ENCODE measurements at regions not wholly inside any gene's neighbourhood (a gene's known extent, or its start where the extent isn't known, plus 50 kb on each side); places are given as distances from the start of the nearest gene placed in this dataset.

GRCh38 chr1:178612261-178612660 lies 99.4 kb downstream of the TEX35 start:
- Mint-ChIP-seq H3K27me3 (ENCODE audit: insufficient read depth, unreplicated experiment) (no peaks in the 10 kb centered on the region), H3K4me1 (ENCODE audit: insufficient read depth, unreplicated experiment) (peaks cover 30% of the 10 kb centered on the region), H3K36me3 (ENCODE audit: insufficient read depth, unreplicated experiment) (peaks cover 7% of the 10 kb centered on the region), H3K4me3 (ENCODE audit: unreplicated experiment) (no peak overlapping the region), H3K27ac (ENCODE audit: low read depth, unreplicated experiment) (peak overlapping the region; percentile 75), H3K9me3 (ENCODE audit: unreplicated experiment) (no peaks in the 10 kb centered on the region)
- TF ChIP-seq CTCF (IDR thresholded peaks at IDR 0.05; ENCODE audit: unreplicated experiment), result no peak
- ChIA-PET CTCF (interaction anchor here (0.6 to 1.9 kb wide), 7 partner anchors 10 to 901 kb away, joined by 3 to 8 read pairs (median 4); no protein-coding TSS in a partner anchor), POLR2A (interaction anchor here (0.6 to 4.2 kb wide), 6 partner anchors 11 to 141 kb away, joined by 3 to 17 read pairs (median 6); no protein-coding TSS in a partner anchor)
- no TSS peak for BruUV-seq (replicated peaks)
- intact Hi-C loops (cut with micrococcal nuclease), result no loop called here
- no peak for DNase-seq (ENCODE audit: unreplicated experiment)

GRCh38 chr1:178613271-178613945 lies 100.5 kb downstream of the TEX35 start:
- no peak overlapping the region for H3K27ac Mint-ChIP-seq (ENCODE audit: low read depth, unreplicated experiment)
- H3K4me1 Mint-ChIP-seq (ENCODE audit: insufficient read depth, unreplicated experiment), result peaks cover 29% of the 10 kb centered on the region
- intact Hi-C loops (cut with micrococcal nuclease), result no loop called here
- no peaks in the 10 kb centered on the region for H3K9me3 Mint-ChIP-seq (ENCODE audit: unreplicated experiment)
- no peak for DNase-seq (ENCODE audit: unreplicated experiment)
- POLR2A ChIA-PET, result interaction anchor here (4.2 kb wide), 1 partner anchor 114 kb away, joined by 17 read pairs; no protein-coding TSS in a partner anchor
- no TSS peak for BruUV-seq (replicated peaks)
- H3K27me3 Mint-ChIP-seq (ENCODE audit: insufficient read depth, unreplicated experiment), result no peaks in the 10 kb centered on the region
- TF ChIP-seq CTCF (IDR thresholded peaks at IDR 0.05; ENCODE audit: unreplicated experiment), result no peak
- CTCF ChIA-PET, result interaction anchor here (0.6 to 2.0 kb wide), 7 partner anchors 9 to 81 kb away, joined by 3 to 7 read pairs (median 4); no protein-coding TSS in a partner anchor
- no peak overlapping the region for H3K4me3 Mint-ChIP-seq (ENCODE audit: unreplicated experiment)
- peaks cover 7% of the 10 kb centered on the region for H3K36me3 Mint-ChIP-seq (ENCODE audit: insufficient read depth, unreplicated experiment)

- Mint-ChIP-seq H3K27ac (ENCODE audit: low read depth, unreplicated experiment) (no peak overlapping the region), H3K4me3 (ENCODE audit: unreplicated experiment) (no peak overlapping the region), H3K9me3 (ENCODE audit: unreplicated experiment) (no peaks in the 10 kb centered on the region), H3K4me1 (ENCODE audit: insufficient read depth, unreplicated experiment) (peaks cover 21% of the 10 kb centered on the region), H3K36me3 (ENCODE audit: insufficient read depth, unreplicated experiment) (no peaks in the 10 kb centered on the region), H3K27me3 (ENCODE audit: insufficient read depth, unreplicated experiment) (no peaks in the 10 kb centered on the region)
- POLR2A ChIA-PET, result no interaction called here
- TF ChIP-seq CTCF (IDR thresholded peaks at IDR 0.05; ENCODE audit: unreplicated experiment), result no peak
- no peak for DNase-seq (ENCODE audit: unreplicated experiment)
- BruUV-seq (replicated peaks), result no TSS peak
- CTCF ChIA-PET, result interaction anchor here (0.8 to 2.0 kb wide), 3 partner anchors 10 to 71 kb away, joined by 4 to 5 read pairs (median 4); no protein-coding TSS in a partner anchor
- intact Hi-C loops (cut with micrococcal nuclease), result no loop called here
These were observed 101.4 kb downstream of the TEX35 start for GRCh38 chr1:178614286-178614685.

- ChIA-PET CTCF (interaction anchor here (0.5 to 1.9 kb wide), 7 partner anchors 49 to 383 kb away, joined by 3 to 10 read pairs (median 3); no protein-coding TSS in a partner anchor), POLR2A (interaction anchor here (0.9 kb wide), 1 partner anchor 8 kb away, joined by 3 read pairs; no protein-coding TSS in a partner anchor)
- Mint-ChIP-seq H3K9me3 (ENCODE audit: unreplicated experiment) (peaks cover 7% of the 10 kb centered on the region), H3K36me3 (ENCODE audit: insufficient read depth, unreplicated experiment) (no peaks in the 10 kb centered on the region), H3K27ac (ENCODE audit: low read depth, unreplicated experiment) (no peak overlapping the region), H3K27me3 (ENCODE audit: insufficient read depth, unreplicated experiment) (no peaks in the 10 kb centered on the region), H3K4me3 (ENCODE audit: unreplicated experiment) (no peak overlapping the region), H3K4me1 (ENCODE audit: insufficient read depth, unreplicated experiment) (no peaks in the 10 kb centered on the region)
- no TSS peak for BruUV-seq (replicated peaks)
- TF ChIP-seq CTCF (IDR thresholded peaks at IDR 0.05; ENCODE audit: unreplicated experiment), result no peak
- no peak for DNase-seq (ENCODE audit: unreplicated experiment)
- intact Hi-C loops (cut with micrococcal nuclease), result no loop called here
These were observed 105.8 kb upstream of the RALGPS2 start for GRCh38 chr1:178619042-178619927.
